ENCODE measurements at regions not wholly inside any gene's neighbourhood (a gene's known extent, or its start where the extent isn't known, plus 50 kb on each side); places are given as distances from the start of the nearest gene placed in this dataset.

DNA sequence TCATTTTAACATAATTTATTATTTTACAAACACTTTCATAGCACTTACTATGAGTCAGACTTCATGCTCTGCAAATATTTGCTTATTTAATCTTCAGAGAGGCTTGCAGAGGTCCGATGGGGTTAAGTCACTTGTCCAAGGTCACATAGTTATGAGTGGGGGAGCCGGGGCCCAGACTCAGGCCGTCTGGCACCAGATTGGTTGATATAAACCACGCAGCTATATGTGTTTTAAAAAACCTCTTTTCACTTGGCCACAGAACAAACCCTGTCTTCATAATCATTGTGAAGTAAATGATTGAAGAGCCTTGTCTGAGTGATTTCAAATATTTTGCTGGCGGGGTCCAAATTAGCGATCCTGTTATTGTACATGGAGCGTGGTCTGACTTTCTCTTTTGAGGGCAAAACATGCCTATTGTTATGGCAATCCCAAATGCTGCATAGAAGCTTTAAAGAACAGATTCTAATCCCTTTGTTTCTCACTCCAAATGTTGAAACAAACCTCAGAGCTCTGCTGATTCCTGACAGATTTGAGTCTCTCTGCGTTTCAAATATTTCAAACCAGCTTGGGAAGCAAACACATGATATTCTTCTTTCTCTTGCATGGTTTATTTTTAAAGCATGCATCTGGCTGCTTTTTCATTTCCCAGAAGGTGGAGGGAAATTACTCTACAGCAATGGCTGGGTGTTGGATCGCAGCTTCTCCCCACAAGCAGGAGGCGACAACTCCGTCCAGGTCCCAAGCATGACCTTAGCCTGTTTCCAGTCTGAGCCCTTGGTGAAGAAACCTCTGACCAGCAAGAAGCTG, 142.4 kb downstream of the DDX1 start:
- peak; percentile 36 for DNase-seq (ENCODE audit: low read depth)
- H3K4me3 ChIP-seq (ENCODE audit: control insufficient read depth, low read depth, low read length) = no peak overlapping the region
- TF ChIP-seq, protein P1, sequence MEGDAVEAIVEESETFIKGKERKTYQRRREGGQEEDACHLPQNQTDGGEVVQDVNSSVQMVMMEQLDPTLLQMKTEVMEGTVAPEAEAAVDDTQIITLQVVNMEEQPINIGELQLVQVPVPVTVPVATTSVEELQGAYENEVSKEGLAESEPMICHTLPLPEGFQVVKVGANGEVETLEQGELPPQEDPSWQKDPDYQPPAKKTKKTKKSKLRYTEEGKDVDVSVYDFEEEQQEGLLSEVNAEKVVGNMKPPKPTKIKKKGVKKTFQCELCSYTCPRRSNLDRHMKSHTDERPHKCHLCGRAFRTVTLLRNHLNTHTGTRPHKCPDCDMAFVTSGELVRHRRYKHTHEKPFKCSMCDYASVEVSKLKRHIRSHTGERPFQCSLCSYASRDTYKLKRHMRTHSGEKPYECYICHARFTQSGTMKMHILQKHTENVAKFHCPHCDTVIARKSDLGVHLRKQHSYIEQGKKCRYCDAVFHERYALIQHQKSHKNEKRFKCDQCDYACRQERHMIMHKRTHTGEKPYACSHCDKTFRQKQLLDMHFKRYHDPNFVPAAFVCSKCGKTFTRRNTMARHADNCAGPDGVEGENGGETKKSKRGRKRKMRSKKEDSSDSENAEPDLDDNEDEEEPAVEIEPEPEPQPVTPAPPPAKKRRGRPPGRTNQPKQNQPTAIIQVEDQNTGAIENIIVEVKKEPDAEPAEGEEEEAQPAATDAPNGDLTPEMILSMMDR (conservative IDR thresholded peaks at IDR 0.05; ENCODE audit: control insufficient read depth, insufficient read depth, low read depth, low read length) = no peak

- TF ChIP-seq, protein P1 (conservative IDR thresholded peaks at IDR 0.05; ENCODE audit: control insufficient read depth, insufficient read depth, low read depth, low read length) = no peak
- no peak for DNase-seq (ENCODE audit: low read depth)
- no peak overlapping the region for H3K4me3 ChIP-seq (ENCODE audit: control insufficient read depth, low read depth, low read length)
These were observed 143.2 kb downstream of the DDX1 start for GRCh38 chr2:15734674-15735483.

DNA sequence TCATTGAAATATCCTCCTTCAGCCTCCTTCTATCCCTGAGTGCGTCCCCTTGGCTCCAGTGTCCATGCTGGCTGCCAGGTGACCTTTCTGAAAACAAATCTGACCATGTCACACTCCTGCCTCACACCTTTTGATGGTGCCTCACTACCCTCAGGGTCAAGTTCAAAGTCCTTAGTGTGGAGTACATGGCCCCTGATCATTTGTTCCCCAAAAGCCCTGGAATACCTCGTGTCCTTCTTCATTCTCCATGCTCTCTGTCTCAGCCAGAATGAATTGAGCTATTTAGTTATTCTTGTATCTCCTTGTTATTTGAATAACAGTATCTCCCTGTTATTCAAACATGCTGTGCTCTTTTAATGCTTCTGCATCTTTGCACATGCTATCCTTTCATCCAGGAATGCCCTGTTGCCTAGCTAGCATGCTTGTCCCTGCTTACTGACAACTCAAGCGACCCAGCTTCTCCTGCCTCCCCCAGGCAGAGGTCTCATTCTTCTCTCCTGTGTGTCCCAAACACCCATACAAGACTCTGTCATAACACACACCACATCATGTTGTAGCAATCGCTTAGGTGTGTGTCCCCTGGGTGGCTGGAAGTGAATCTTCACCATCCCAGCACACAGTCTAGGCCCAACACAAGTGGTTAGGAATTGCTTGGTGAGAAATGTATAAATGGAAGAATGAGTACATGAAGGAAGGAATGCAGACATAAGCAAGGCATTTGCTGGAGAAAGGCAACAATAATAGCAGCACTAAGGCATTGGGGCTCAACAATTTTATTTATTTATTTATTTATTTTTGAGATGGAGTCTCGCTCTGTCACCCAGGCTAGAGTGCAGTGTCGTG, 144.0 kb downstream of the DDX1 start:
- TF ChIP-seq, protein P1 (conservative IDR thresholded peaks at IDR 0.05; ENCODE audit: control insufficient read depth, insufficient read depth, low read depth, low read length) = no peak
- H3K4me3 ChIP-seq (ENCODE audit: control insufficient read depth, low read depth, low read length) = no peak overlapping the region

GRCh38 chr2:15736396-15737180, 144.9 kb downstream of the DDX1 start:
- no peak overlapping the region for H3K4me3 ChIP-seq (ENCODE audit: control insufficient read depth, low read depth, low read length)
- DNase-seq (ENCODE audit: low read depth) = no peak
- TF ChIP-seq, protein P1 (conservative IDR thresholded peaks at IDR 0.05; ENCODE audit: control insufficient read depth, insufficient read depth, low read depth, low read length) = no peak

More for the DNA sequence above, 144.0 kb downstream of the DDX1 start:
- DNase-seq (ENCODE audit: low read depth) = no peak

GRCh38 chr2:15737314-15738224, 145.9 kb downstream of the DDX1 start:
- no peak overlapping the region for H3K4me3 ChIP-seq (ENCODE audit: control insufficient read depth, low read depth, low read length)
- TF ChIP-seq, protein P1 (conservative IDR thresholded peaks at IDR 0.05; ENCODE audit: control insufficient read depth, insufficient read depth, low read depth, low read length) = no peak
- no peak for DNase-seq (ENCODE audit: low read depth)
